Left lung (tissue), 4 donors: ENCODE measurements at regions not wholly inside any gene's neighbourhood (a gene's known extent, or its start where the extent isn't known, plus 50 kb on each side); places are given as distances from the start of the nearest gene placed in this dataset.

Experiments used
- ATAC-seq: fragments of 200-7000 bp; cut with Tn5 transposase; one replicate; pipeline ENCODE4 v1.9.1; 2020; ENCODE audit warnings: moderate library complexity
- DNase-seq, 4 donors: peaks; one replicate each; pipeline ENCODE4 v3.0.0-alpha.2; 2013 to 2020
- H3K27ac ChIP-seq, 2 donors: fragments of 200-600 bp; sonication (generic) in 1 of 2; one replicate each; pipeline versions ENCODE4 v1.5.0 to v1.8.0; 2020 to 2021
- H3K27me3 ChIP-seq, 2 donors: fragments of 200-600 bp; sonication (generic) in 1 of 2; one replicate each; pipeline versions ENCODE4 v1.5.0 to v1.8.0; 2020 to 2021
- H3K36me3 ChIP-seq, 2 donors: fragments of 200-600 bp; sonication (generic) in 1 of 2; one replicate each; pipeline versions ENCODE4 v1.5.0 to v1.8.0; 2020 to 2021
- H3K4me1 ChIP-seq, 2 donors: fragments of 200-600 bp; one replicate each; pipeline ENCODE4 v1.8.0; 2021
- H3K4me3 ChIP-seq, 2 donors: fragments of 200-600 bp; sonication (generic) in 1 of 2; one replicate each; pipeline versions ENCODE4 v1.5.0 to v1.8.0; 2020 to 2021; ENCODE audit warnings: mild to moderate bottlenecking in 1 of 2
- H3K9me3 ChIP-seq, 2 donors: fragments of 200-600 bp; sonication (generic) in 1 of 2; one replicate each; pipeline versions ENCODE4 v1.5.0 to v1.8.0; 2020 to 2021
- CTCF ChIP-seq, 2 donors: fragments of 200-600 bp; sonication (generic) in 1 of 2; IDR thresholded peaks; one replicate each; pipeline versions ENCODE4 v1.5.0 to v1.8.0; 2021; ENCODE audit warnings: antibody characterized with exemption in 2 of 2
- intact Hi-C, 2 donors: fragments of 100-400 bp; cut with DNase I; formaldehyde crosslinking; loops; one replicate each; pipeline versions ENCODE4 v1.11.2 to v1.14.2; 2022
- donor health status: DM: no; HTN: yes; CAD: no.
- donor health status: DM: no; HTN: no; CAD: no.

DNA sequence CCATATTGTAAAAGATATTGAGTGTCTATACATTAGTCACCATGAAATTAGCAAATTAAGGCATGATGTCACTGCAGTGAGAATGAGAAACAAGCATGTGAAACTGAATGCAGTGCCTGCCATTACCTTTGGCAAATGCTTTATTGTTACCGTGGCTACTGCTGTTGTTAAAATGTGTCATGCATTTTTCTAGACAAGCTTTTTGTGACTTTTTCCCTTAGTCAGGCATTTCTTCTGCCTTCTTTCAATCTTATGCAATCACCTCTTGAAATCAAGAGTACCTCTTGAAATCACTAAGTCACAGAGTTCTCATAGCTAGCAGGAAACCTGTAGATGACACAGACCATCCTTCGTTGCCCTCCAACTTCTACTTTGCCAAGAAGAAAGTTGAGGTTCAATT is 461.7 kb upstream of the TENM4 start:
- no peaks in the 10 kb centered on the region for H3K9me3 ChIP-seq
- peak; percentile 87 for ATAC-seq
- no peaks in the 10 kb centered on the region for H3K36me3 ChIP-seq
- H3K27ac ChIP-seq, result no peak overlapping the region
- TF ChIP-seq CTCF (IDR thresholded peaks at IDR 0.05), result no peak
- no peak overlapping the region for H3K4me3 ChIP-seq
- H3K4me1 ChIP-seq, result no peaks in the 10 kb centered on the region
- H3K27me3 ChIP-seq, result no peaks in the 10 kb centered on the region
- intact Hi-C loops, result no loop called here
- peak in 2 of 4 donors; percentile 8 to 56 for DNase-seq

- intact Hi-C loops, result no loop called here
- ATAC-seq, result no peak
Observed at GRCh38 chr11:79897896-79898295, 457.1 kb upstream of the TENM4 start.

GRCh38 chr11:79896258-79896657 is 455.4 kb upstream of the TENM4 start:
- no peaks in the 10 kb centered on the region for H3K9me3 ChIP-seq
- H3K4me1 ChIP-seq, result no peaks in the 10 kb centered on the region
- TF ChIP-seq CTCF (IDR thresholded peaks at IDR 0.05), result no peak
- intact Hi-C loops, result no loop called here
- no peak for ATAC-seq
- no peaks in the 10 kb centered on the region for H3K36me3 ChIP-seq
- H3K4me3 ChIP-seq, result no peak overlapping the region
- H3K27me3 ChIP-seq, result no peaks in the 10 kb centered on the region
- no peak overlapping the region for H3K27ac ChIP-seq
- DNase-seq, result no peak

More at GRCh38 chr11:79897896-79898295, 457.1 kb upstream of the TENM4 start:
- no peaks in the 10 kb centered on the region for H3K4me1 ChIP-seq
- H3K4me3 ChIP-seq, result no peak overlapping the region
- peak in 2 of 4 donors; percentile 5 to 14 for DNase-seq
- no peak overlapping the region for H3K27ac ChIP-seq
- H3K9me3 ChIP-seq, result no peaks in the 10 kb centered on the region
- H3K27me3 ChIP-seq, result no peaks in the 10 kb centered on the region
- H3K36me3 ChIP-seq, result no peaks in the 10 kb centered on the region
- no peak for TF ChIP-seq CTCF (IDR thresholded peaks at IDR 0.05)

DNA sequence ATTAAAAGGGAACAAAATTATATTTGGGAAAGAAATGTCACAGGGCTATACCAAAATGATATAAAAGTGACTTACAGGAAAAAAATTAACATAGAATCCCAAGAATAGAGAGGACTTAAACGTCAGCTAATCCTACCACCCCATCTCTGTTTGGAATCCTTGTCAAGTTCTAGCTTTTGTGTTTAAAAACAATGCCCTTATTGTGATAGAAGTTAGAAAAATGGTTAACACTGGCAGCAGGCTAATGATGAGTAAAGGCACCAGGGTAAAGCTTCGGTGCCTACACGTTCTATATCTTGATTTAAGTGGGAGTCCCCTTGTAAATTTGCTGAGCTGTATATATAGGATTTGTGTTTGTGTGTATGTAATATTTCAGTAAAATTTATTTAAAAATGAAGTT is 453.3 kb upstream of the TENM4 start:
- Histone ChIP-seq H3K27ac (no peak overlapping the region), H3K9me3 (no peaks in the 10 kb centered on the region), H3K36me3 (no peaks in the 10 kb centered on the region), H3K4me3 (no peak overlapping the region), H3K27me3 (no peaks in the 10 kb centered on the region), H3K4me1 (no peaks in the 10 kb centered on the region)
- DNase-seq (no peak), ATAC-seq (no peak)
- intact Hi-C loops, result no loop called here
- no peak for TF ChIP-seq CTCF (IDR thresholded peaks at IDR 0.05)

- H3K4me1 ChIP-seq, result no peaks in the 10 kb centered on the region
- intact Hi-C loops, result no loop called here
Observed at GRCh38 chr11:79890272-79890671, 449.4 kb upstream of the TENM4 start.

More at GRCh38 chr11:79890272-79890671, 449.4 kb upstream of the TENM4 start:
- DNase-seq, result no peak
- no peak overlapping the region for H3K4me3 ChIP-seq
- no peak for TF ChIP-seq CTCF (IDR thresholded peaks at IDR 0.05)
- H3K36me3 ChIP-seq, result no peaks in the 10 kb centered on the region
- no peak overlapping the region for H3K27ac ChIP-seq
- no peak for ATAC-seq
- no peaks in the 10 kb centered on the region for H3K27me3 ChIP-seq
- H3K9me3 ChIP-seq, result no peaks in the 10 kb centered on the region
